ENCODE measurements at regions not wholly inside any gene's neighbourhood (a gene's known extent, or its start where the extent isn't known, plus 50 kb on each side); places are given as distances from the start of the nearest gene placed in this dataset.
"Not testable (repeated sequence)": the region's sequence is repeated elsewhere in the genome, so short reads cannot be mapped to it uniquely, and the experiment has no call there.

GRCh38 chr18:15006616-15007015 lies 258.6 kb downstream of the ANKRD30B start:
- H3K36me3 ChIP-seq (replicated peaks); H3K4me1 ChIP-seq; DNase-seq (ENCODE audit: low spot score in 2 of 2); in situ Hi-C loops (cut with MboI; ENCODE audit: low sequenced_read_pairs); H3K27me3 ChIP-seq (ENCODE audit: low read depth); H3K9me3 ChIP-seq; H3K4me3 ChIP-seq: not testable (repeated sequence)

DNA sequence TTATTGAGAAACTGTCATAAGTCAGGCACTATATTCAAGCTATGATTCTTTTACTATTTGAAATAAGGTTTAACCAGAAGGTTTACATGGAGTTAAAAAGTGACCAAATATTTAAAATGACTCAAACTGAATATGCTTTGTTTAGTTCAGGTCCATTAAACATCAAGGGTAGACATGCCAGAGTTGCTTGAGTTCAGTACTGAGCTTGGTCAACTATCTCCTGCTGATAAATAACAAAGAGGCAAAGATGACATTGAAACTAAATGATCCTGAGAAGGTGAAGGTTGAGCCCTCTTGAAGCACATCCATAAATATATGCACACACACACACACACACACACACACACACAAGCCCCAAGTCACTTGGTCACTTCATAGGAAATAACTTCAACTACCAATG lies 278.1 kb downstream of the ANKRD30B start:
- H3K9me3 ChIP-seq; H3K36me3 ChIP-seq (replicated peaks); H3K27me3 ChIP-seq (ENCODE audit: low read depth); in situ Hi-C loops (cut with MboI; ENCODE audit: low sequenced_read_pairs); H3K4me3 ChIP-seq; H3K4me1 ChIP-seq; DNase-seq (ENCODE audit: low spot score in 2 of 2): not testable (repeated sequence)

- DNase-seq (ENCODE audit: low spot score in 2 of 2); in situ Hi-C loops (cut with MboI; ENCODE audit: low sequenced_read_pairs): not testable (repeated sequence)
Observed at GRCh38 chr18:15028037-15028436, 280.1 kb downstream of the ANKRD30B start.

GRCh38 chr18:15060279-15060880 lies 312.4 kb downstream of the ANKRD30B start:
- H3K9me3 ChIP-seq; in situ Hi-C loops (cut with MboI; ENCODE audit: low sequenced_read_pairs); H3K4me1 ChIP-seq; DNase-seq (ENCODE audit: low spot score in 2 of 2); H3K27me3 ChIP-seq (ENCODE audit: low read depth); H3K36me3 ChIP-seq (replicated peaks); H3K4me3 ChIP-seq: not testable (repeated sequence)

More at GRCh38 chr18:15028037-15028436, 280.1 kb downstream of the ANKRD30B start:
- H3K36me3 ChIP-seq (replicated peaks); H3K27me3 ChIP-seq (ENCODE audit: low read depth); H3K4me1 ChIP-seq; H3K4me3 ChIP-seq; H3K9me3 ChIP-seq: not testable (repeated sequence)

- H3K4me1 ChIP-seq; DNase-seq (ENCODE audit: low spot score in 2 of 2); H3K27me3 ChIP-seq (ENCODE audit: low read depth); H3K36me3 ChIP-seq (replicated peaks); H3K9me3 ChIP-seq; H3K4me3 ChIP-seq; in situ Hi-C loops (cut with MboI; ENCODE audit: low sequenced_read_pairs): not testable (repeated sequence)
Observed at GRCh38 chr18:15061289-15061896, 313.4 kb downstream of the ANKRD30B start.

GRCh38 chr18:15066434-15066833 lies 318.5 kb downstream of the ANKRD30B start:
- H3K36me3 ChIP-seq (replicated peaks); H3K4me3 ChIP-seq; H3K9me3 ChIP-seq; H3K4me1 ChIP-seq; DNase-seq (ENCODE audit: low spot score in 2 of 2); in situ Hi-C loops (cut with MboI; ENCODE audit: low sequenced_read_pairs); H3K27me3 ChIP-seq (ENCODE audit: low read depth): not testable (repeated sequence)

- in situ Hi-C loops (cut with MboI; ENCODE audit: low sequenced_read_pairs); H3K4me3 ChIP-seq; H3K4me1 ChIP-seq; H3K27me3 ChIP-seq (ENCODE audit: low read depth); H3K9me3 ChIP-seq; H3K36me3 ChIP-seq (replicated peaks); DNase-seq (ENCODE audit: low spot score in 2 of 2): not testable (repeated sequence)
Observed at GRCh38 chr18:15071311-15071710, 323.3 kb downstream of the ANKRD30B start.
